H9 (cell line): ENCODE measurements at regions not wholly inside any gene's neighbourhood (a gene's known extent, or its start where the extent isn't known, plus 50 kb on each side); places are given as distances from the start of the nearest gene placed in this dataset.

Experiments used
- DNase-seq: peaks from one replicate; pipeline ENCODE4 v3.0.0-alpha.2; 2017
- H2AFZ ChIP-seq: one replicate; pipeline ENCODE4 v1.6.1; 2013; ENCODE audit warnings: mild to moderate bottlenecking, low read length, control low read depth, moderate library complexity
- H2AK5ac ChIP-seq: 2 replicates; pipeline ENCODE4 v1.6.1; 2013; ENCODE audit warnings: low read length, control low read depth, mixed read lengths; ENCODE audit not compliant: insufficient read length
- H2BK120ac ChIP-seq: one replicate; pipeline ENCODE4 v1.6.1; 2013; ENCODE audit warnings: low read depth, mild to moderate bottlenecking, low read length, control low read depth, inconsistent platforms; ENCODE audit not compliant: poor library complexity, severe bottlenecking
- H2BK12ac ChIP-seq: 2 replicates; pipeline ENCODE4 v1.6.1; 2013; ENCODE audit warnings: low read length, control low read depth, mixed read lengths, low read depth; ENCODE audit not compliant: insufficient read length
- H2BK15ac ChIP-seq: 2 replicates; pipeline ENCODE4 v1.6.1; 2013; ENCODE audit warnings: low read depth, low read length, control low read depth
- H2BK20ac ChIP-seq: one replicate; pipeline ENCODE4 v1.6.1; 2013; ENCODE audit warnings: low read depth, mild to moderate bottlenecking, low read length, control low read depth, inconsistent platforms; ENCODE audit not compliant: poor library complexity, severe bottlenecking
- H2BK5ac ChIP-seq: 2 replicates; pipeline ENCODE4 v1.6.1; 2013; ENCODE audit warnings: low read length, control low read depth, mixed read lengths; ENCODE audit not compliant: insufficient read length
- H3K14ac ChIP-seq: 2 replicates; pipeline ENCODE4 v1.6.1; 2013; ENCODE audit warnings: low read length, control low read depth; ENCODE audit not compliant: insufficient read depth
- H3K18ac ChIP-seq: 2 replicates; pipeline ENCODE4 v1.6.1; 2013; ENCODE audit warnings: low read depth, mild to moderate bottlenecking, mixed read lengths, low read length, control low read depth; ENCODE audit not compliant: insufficient read length
- H3K23ac ChIP-seq: 2 replicates; pipeline ENCODE4 v1.6.1; 2013; ENCODE audit warnings: low read length, control low read depth, mixed read lengths, low read depth; ENCODE audit not compliant: insufficient read length
- H3K23me2 ChIP-seq: 2 replicates; pipeline ENCODE4 v1.6.1; 2013; ENCODE audit warnings: low read depth, mild to moderate bottlenecking, mixed read lengths, low read length, control low read depth; ENCODE audit not compliant: insufficient read length, poor library complexity, severe bottlenecking
- H3K27ac ChIP-seq: 2 replicates; pipeline ENCODE4 v1.5.1; 2013; ENCODE audit warnings: low read length, control low read depth, mixed read lengths, low read depth; ENCODE audit not compliant: insufficient read length
- H3K27me3 ChIP-seq: 2 replicates; pipeline ENCODE4 v1.6.1; 2013; ENCODE audit warnings: low read length, control low read depth, inconsistent platforms; ENCODE audit not compliant: insufficient read depth
- H3K4ac ChIP-seq: 2 replicates; pipeline ENCODE4 v1.6.1; 2013; ENCODE audit warnings: low read depth, mild to moderate bottlenecking, control low read depth, inconsistent platforms, low read length, moderate library complexity
- H3K4me1 ChIP-seq: 2 replicates; pipeline ENCODE4 v1.6.1; 2013; ENCODE audit warnings: low read length, control low read depth, inconsistent platforms; ENCODE audit not compliant: insufficient read depth
- H3K4me2 ChIP-seq: 2 replicates; pipeline ENCODE4 v1.6.1; 2013; ENCODE audit warnings: low read length, control low read depth, mixed read lengths; ENCODE audit not compliant: insufficient read length, insufficient read depth
- H3K56ac ChIP-seq: 2 replicates; pipeline ENCODE4 v1.6.1; 2013; ENCODE audit warnings: low read depth, mild to moderate bottlenecking, mixed read lengths, low read length, control low read depth; ENCODE audit not compliant: insufficient read length
- H3K79me1 ChIP-seq: 2 replicates; pipeline ENCODE4 v1.6.1; 2013; ENCODE audit warnings: low read depth, mild to moderate bottlenecking, moderate library complexity, low read length, control low read depth, inconsistent platforms; ENCODE audit not compliant: insufficient read depth, poor library complexity, severe bottlenecking
- H3K79me2 ChIP-seq: 2 replicates; pipeline ENCODE4 v1.6.1; 2013; ENCODE audit warnings: low read length, control low read depth, inconsistent platforms; ENCODE audit not compliant: insufficient read depth
- H3K9ac ChIP-seq: 2 replicates; pipeline ENCODE4 v1.6.1; 2013; ENCODE audit warnings: low read length, control low read depth, mixed read lengths; ENCODE audit not compliant: insufficient read length; ENCODE audit errors: extremely low read depth
- H3K9me3 ChIP-seq: one replicate; pipeline ENCODE4 v1.6.1; 2013; ENCODE audit warnings: low read depth, low read length, inconsistent platforms; ENCODE audit not compliant: control insufficient read depth
- H3T11ph ChIP-seq: one replicate; pipeline ENCODE4 v1.6.1; 2013; ENCODE audit warnings: mild to moderate bottlenecking, low read length, control low read depth, inconsistent platforms
- H4K20me1 ChIP-seq: one replicate; pipeline ENCODE4 v1.6.1; 2013; ENCODE audit not compliant: control insufficient read depth, insufficient read length, insufficient read depth
- H4K5ac ChIP-seq: 2 replicates; pipeline ENCODE4 v1.6.1; 2013; ENCODE audit warnings: low read depth, mild to moderate bottlenecking, mixed read lengths, low read length, control low read depth; ENCODE audit not compliant: insufficient read length
- H4K8ac ChIP-seq: replicated peaks from 2 replicates; pipeline ENCODE4 v1.6.1; 2013; ENCODE audit warnings: low read length, control low read depth, mixed read lengths, low read depth; ENCODE audit not compliant: insufficient read length
- H4K91ac ChIP-seq: 2 replicates; pipeline ENCODE4 v1.6.1; 2013; ENCODE audit warnings: low read depth, mild to moderate bottlenecking, moderate library complexity, mixed read lengths, low read length, control low read depth; ENCODE audit not compliant: insufficient read length
- H3K27ac Mint-ChIP-seq, 3 experiments: 2 replicates in 2 of 3; 3 replicates in 1 of 3; pipeline ENCODE4 v1.8.0; 2020 to 2021; ENCODE audit warnings: mixed read lengths in 3 of 3, mild to moderate bottlenecking in 1 of 3, moderate library complexity in 1 of 3
- H3K27me3 Mint-ChIP-seq: 2 replicates; pipeline ENCODE4 v1.8.0; 2021; ENCODE audit warnings: low read depth, mild to moderate bottlenecking, moderate library complexity, mixed read lengths
- H3K36me3 Mint-ChIP-seq, 3 experiments: 2 replicates in 2 of 3; 3 replicates in 1 of 3; pipeline ENCODE4 v1.8.0; 2020 to 2021; ENCODE audit warnings: low read depth in 3 of 3, mixed read lengths in 3 of 3; ENCODE audit not compliant: insufficient read depth in 1 of 3
- H3K4me1 Mint-ChIP-seq, 2 experiments: 2 replicates each; pipeline ENCODE4 v1.8.0; 2020; ENCODE audit warnings: mixed read lengths in 2 of 2
- H3K4me3 Mint-ChIP-seq, 2 experiments: 2 replicates in 1 of 2; 3 replicates in 1 of 2; pipeline ENCODE4 v1.8.0; 2020 to 2021; ENCODE audit warnings: mild to moderate bottlenecking in 2 of 2, mixed read lengths in 2 of 2, moderate library complexity in 1 of 2
- H3K9me3 Mint-ChIP-seq, 2 experiments: 2 replicates in 1 of 2; 3 replicates in 1 of 2; pipeline ENCODE4 v1.8.0; 2020; ENCODE audit warnings: mild to moderate bottlenecking in 2 of 2, mixed read lengths in 2 of 2, moderate library complexity in 1 of 2
- WGBS: extraction: QIAGEN DNeasy Blood & Tissue Kit; methylation state at CpG from one replicate; pipeline ENCODE4 v1.1.7; 2013; ENCODE audit warnings: missing lambda C conversion rate, low lambda C conversion rate, mixed read lengths; ENCODE audit not compliant: insufficient read length; ENCODE audit errors: extremely low coverage; 5-methylcytosine and 5-hydroxymethylcytosine counted together
- TF ChIP-seq, protein P1 (sequence below): fragments of 200-600 bp; sonication (generic); conservative IDR thresholded peaks from 3 replicates; pipeline ENCODE4 v1.8.0; 2021; ENCODE audit warnings: antibody characterized with exemption, mild to moderate bottlenecking

DNA sequence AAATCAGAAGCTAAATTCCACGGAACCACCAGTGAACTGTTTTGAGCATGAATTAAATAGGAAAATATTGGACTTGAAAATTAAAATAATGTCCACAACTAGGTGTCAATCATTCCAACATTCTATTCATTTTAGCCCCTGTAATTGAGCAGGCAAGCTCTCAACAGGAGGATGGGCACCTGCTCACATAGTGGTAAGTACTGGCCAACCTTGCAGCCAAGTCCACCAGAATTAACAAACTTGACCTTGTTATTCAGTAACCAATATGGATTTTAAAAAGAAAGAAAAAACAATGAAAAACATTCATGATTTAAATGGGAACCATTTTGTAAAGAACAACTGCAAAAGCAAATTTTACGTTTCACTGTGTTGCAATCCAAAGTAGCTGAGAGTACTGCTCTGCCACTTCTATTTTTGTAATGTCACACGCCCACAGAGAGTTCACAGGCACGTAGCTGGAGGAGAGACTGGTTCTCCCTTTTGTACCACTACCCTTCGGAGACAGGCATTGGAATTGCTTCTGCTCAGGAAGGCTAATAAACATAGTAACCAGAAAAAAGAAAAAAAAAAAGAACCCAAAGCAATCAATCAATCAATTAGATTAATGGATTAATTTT, 75.2 kb upstream of the F13A1 start:
- no peak overlapping the region for H2BK12ac ChIP-seq
- H2BK15ac ChIP-seq = no peak overlapping the region
- no peak overlapping the region for H4K91ac ChIP-seq
- Mint-ChIP-seq H3K4me1 (peaks cover 2 to 3% of the 10 kb centered on the region in 2 experiments; a peak in 2 of 4 replicates), H3K4me3 (no peak overlapping the region), H3K27me3 (peaks cover 1% of the 10 kb centered on the region), H3K36me3 (no peaks in the 10 kb centered on the region), H3K27ac (no peak overlapping the region), H3K9me3 (no peaks in the 10 kb centered on the region)
- H3K27ac ChIP-seq = no peak overlapping the region
- no peak overlapping the region for H3K18ac ChIP-seq
- H3K4me1 ChIP-seq = no peaks in the 10 kb centered on the region
- no peak overlapping the region for H2AFZ ChIP-seq
- TF ChIP-seq, protein P1, sequence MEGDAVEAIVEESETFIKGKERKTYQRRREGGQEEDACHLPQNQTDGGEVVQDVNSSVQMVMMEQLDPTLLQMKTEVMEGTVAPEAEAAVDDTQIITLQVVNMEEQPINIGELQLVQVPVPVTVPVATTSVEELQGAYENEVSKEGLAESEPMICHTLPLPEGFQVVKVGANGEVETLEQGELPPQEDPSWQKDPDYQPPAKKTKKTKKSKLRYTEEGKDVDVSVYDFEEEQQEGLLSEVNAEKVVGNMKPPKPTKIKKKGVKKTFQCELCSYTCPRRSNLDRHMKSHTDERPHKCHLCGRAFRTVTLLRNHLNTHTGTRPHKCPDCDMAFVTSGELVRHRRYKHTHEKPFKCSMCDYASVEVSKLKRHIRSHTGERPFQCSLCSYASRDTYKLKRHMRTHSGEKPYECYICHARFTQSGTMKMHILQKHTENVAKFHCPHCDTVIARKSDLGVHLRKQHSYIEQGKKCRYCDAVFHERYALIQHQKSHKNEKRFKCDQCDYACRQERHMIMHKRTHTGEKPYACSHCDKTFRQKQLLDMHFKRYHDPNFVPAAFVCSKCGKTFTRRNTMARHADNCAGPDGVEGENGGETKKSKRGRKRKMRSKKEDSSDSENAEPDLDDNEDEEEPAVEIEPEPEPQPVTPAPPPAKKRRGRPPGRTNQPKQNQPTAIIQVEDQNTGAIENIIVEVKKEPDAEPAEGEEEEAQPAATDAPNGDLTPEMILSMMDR = no peak
- H2AK5ac ChIP-seq = no peak overlapping the region
- no CpG with 5 or more reads among the region's 5 CpGs for WGBS
- H3K79me1 ChIP-seq = no peaks in the 10 kb centered on the region
- no peak overlapping the region for H3K56ac ChIP-seq
- H2BK120ac ChIP-seq = no peak overlapping the region
- no peak overlapping the region for H3K4me2 ChIP-seq
- no peaks in the 10 kb centered on the region for H4K20me1 ChIP-seq
- H4K8ac ChIP-seq = no peak overlapping the region
- no peak overlapping the region for H2BK20ac ChIP-seq
- H3K9me3 ChIP-seq = no peaks in the 10 kb centered on the region
- H3K4ac ChIP-seq = no peak overlapping the region
- H4K5ac ChIP-seq = no peak overlapping the region
- no peak for DNase-seq
- H3K79me2 ChIP-seq = no peaks in the 10 kb centered on the region
- H3K14ac ChIP-seq = no peak overlapping the region
- H3T11ph ChIP-seq = no peak overlapping the region
- H3K23ac ChIP-seq = no peak overlapping the region
- H3K23me2 ChIP-seq = no peaks in the 10 kb centered on the region
- H3K9ac ChIP-seq = no peak overlapping the region
- no peaks in the 10 kb centered on the region for H3K27me3 ChIP-seq
- no peak overlapping the region for H2BK5ac ChIP-seq
